Liver (tissue), 3 donors: ENCODE measurements at regions not wholly inside any gene's neighbourhood (a gene's known extent, or its start where the extent isn't known, plus 50 kb on each side); places are given as distances from the start of the nearest gene placed in this dataset.

Source experiments
- CTCF ChIP-seq: fragments of 150-350 bp; IDR thresholded peaks from 2 replicates; pipeline ENCODE4 v1.5.1; 2017; ENCODE audit warnings: improper control_type of control experiment, low read depth, low read length; ENCODE audit not compliant: missing input control
- EGR1 ChIP-seq, 2 donors: IDR thresholded peaks; 2 replicates each; pipeline ENCODE4 v1.6.1; 2016 to 2018; ENCODE audit warnings: antibody characterized with exemption in 2 of 2, low read depth in 2 of 2
- HNF4A ChIP-seq, 2 donors: conservative IDR thresholded peaks; 2 replicates each; pipeline ENCODE4 v1.6.1; 2016; ENCODE audit warnings: antibody characterized with exemption in 2 of 2, mild to moderate bottlenecking in 2 of 2
- HNF4G ChIP-seq: IDR thresholded peaks from 2 replicates; pipeline ENCODE4 v1.6.1; 2016; ENCODE audit warnings: antibody characterized with exemption
- JUND ChIP-seq, 2 donors: IDR thresholded peaks; 2 replicates each; pipeline ENCODE4 v1.6.1; 2016; ENCODE audit warnings: antibody characterized with exemption in 2 of 2
- NR2F2 ChIP-seq: IDR thresholded peaks from 2 replicates; pipeline ENCODE4 v1.6.1; 2016; ENCODE audit warnings: antibody characterized with exemption
- REST ChIP-seq: IDR thresholded peaks from 2 replicates; pipeline ENCODE4 v1.6.1; 2016; ENCODE audit warnings: antibody characterized with exemption, mild to moderate bottlenecking
- SP1 ChIP-seq: IDR thresholded peaks from 2 replicates; pipeline ENCODE4 v1.6.1; 2018; ENCODE audit warnings: antibody characterized with exemption, mild to moderate bottlenecking
- TAF1 ChIP-seq: conservative IDR thresholded peaks from 2 replicates; pipeline ENCODE4 v1.6.1; 2016; ENCODE audit warnings: antibody characterized with exemption, mild to moderate bottlenecking
- donor health status: healthy.
- donor health status: healthy.

GRCh38 chr3:156615592-156616173 lies 58.7 kb upstream of the TIPARP start:
- TF ChIP-seq CTCF (no peak), HNF4A (conservative IDR thresholded peaks at IDR 0.05) (no peak), REST (no peak), EGR1 (IDR thresholded peaks at IDR 0.05; ENCODE audit: low read depth in 2 of 2) (no peak), HNF4G (no peak), SP1 (no peak), JUND (IDR thresholded peaks at IDR 0.05) (no peak), NR2F2 (no peak), TAF1 (no peak)
